SK-N-SH (cell line): ENCODE measurements at regions not wholly inside any gene's neighbourhood (a gene's known extent, or its start where the extent isn't known, plus 50 kb on each side); places are given as distances from the start of the nearest gene placed in this dataset.

Experiments
- CTCF ChIA-PET: fragments of 300-600, 350-600 bp; formaldehyde crosslinking; extraction: SDS; loops from one replicate; lab custom pipeline; 2021; lab: Yijun Ruan, JAX
- POLR2A ChIA-PET: fragments of 350-600 bp; sonication (Branson Sonifier 250); formaldehyde crosslinking; extraction: SDS; loops from one replicate; lab custom pipeline; 2020; ENCODE audit warnings: antibody characterized with exemption, inconsistent platforms; lab: Yijun Ruan, JAX
- DNase-seq: peaks from one replicate; pipeline ENCODE4 v3.0.0; 2012
- H2AFZ ChIP-seq: fragments of 200-600 bp; sonication (generic); 2 replicates; pipeline ENCODE4 v1.8.1; 2016; ENCODE audit warnings: antibody characterized with exemption, mild to moderate bottlenecking, low read depth
- H3F3A ChIP-seq: fragments of 200-600 bp; sonication (generic); replicated peaks from 2 replicates; pipeline ENCODE3; 2016; ENCODE audit warnings: antibody characterized with exemption, mild to moderate bottlenecking; ENCODE audit not compliant: insufficient read depth
- H3K27ac ChIP-seq, 2 experiments: fragments of 200-500 bp in 1 of 2; fragments of 200-600 bp in 1 of 2; sonication (Bioruptor generic) in 1 of 2; sonication (generic), shearing (Covaris generic) in 1 of 2; 2 replicates each; pipeline versions ENCODE4 v1.5.1 to v1.6.1; 2014 to 2016; ENCODE audit warnings: low read depth in 2 of 2, inconsistent platforms in 1 of 2, low read length in 1 of 2, mild to moderate bottlenecking in 1 of 2, mixed read lengths in 1 of 2
- H3K27me3 ChIP-seq: fragments of 200-600 bp; sonication (generic), shearing (Covaris generic); 2 replicates; pipeline ENCODE4 v1.6.1; 2016; ENCODE audit warnings: mixed run types; ENCODE audit not compliant: insufficient read depth
- H3K36me3 ChIP-seq, 2 experiments: fragments of 200-500 bp in 1 of 2; fragments of 200-600 bp in 1 of 2; sonication (Bioruptor generic) in 1 of 2; sonication (generic) in 1 of 2; replicated peaks in 1 of 2; 2 replicates each; pipeline versions ENCODE3 to v1.5.1; 2014 to 2016; ENCODE audit warnings: low read length in 1 of 2, mild to moderate bottlenecking in 1 of 2; ENCODE audit not compliant: insufficient read depth in 2 of 2, control insufficient read depth in 1 of 2
- H3K4me1 ChIP-seq, 2 experiments: fragments of 200-500 bp in 1 of 2; fragments of 200-600 bp in 1 of 2; sonication (Bioruptor generic) in 1 of 2; sonication (generic), shearing (Covaris generic) in 1 of 2; 2 replicates each; pipeline versions ENCODE4 v1.5.1 to v1.6.1; 2014 to 2016; ENCODE audit warnings: low read depth in 1 of 2, low read length in 1 of 2, mixed run types in 1 of 2; ENCODE audit not compliant: insufficient read depth in 2 of 2, control insufficient read depth in 1 of 2
- H3K4me2 ChIP-seq: fragments of 200-600 bp; sonication (generic), shearing (Covaris generic); 2 replicates; pipeline ENCODE4 v1.6.1; 2017; ENCODE audit warnings: mixed run types
- H3K4me3 ChIP-seq, 2 experiments: fragments of 200-500 bp in 1 of 2; fragments of 200-600 bp in 1 of 2; sonication (Bioruptor generic) in 1 of 2; sonication (generic), shearing (Covaris generic) in 1 of 2; 2 replicates each; pipeline versions ENCODE4 v1.5.1 to v1.8.1; 2014 to 2016; ENCODE audit warnings: low read depth in 2 of 2, inconsistent platforms in 1 of 2, low read length in 1 of 2, mild to moderate bottlenecking in 1 of 2, mixed read lengths in 1 of 2, moderate library complexity in 1 of 2
- H3K79me2 ChIP-seq: fragments of 200-600 bp; sonication (generic); 2 replicates; pipeline ENCODE4 v1.8.1; 2017; ENCODE audit warnings: mild to moderate bottlenecking; ENCODE audit not compliant: insufficient read depth
- H3K9ac ChIP-seq: fragments of 200-600 bp; sonication (generic); 2 replicates; pipeline ENCODE4 v1.6.1; 2017; ENCODE audit warnings: mixed run types
- H3K9me2 ChIP-seq: fragments of 200-600 bp; sonication (generic); 2 replicates; pipeline ENCODE4 v1.6.1; 2017; ENCODE audit warnings: mixed run types
- H3K9me3 ChIP-seq: fragments of 200-600 bp; sonication (generic); 2 replicates; pipeline ENCODE4 v1.6.1; 2017; ENCODE audit warnings: mixed run types, mild to moderate bottlenecking, moderate library complexity
- H4K20me1 ChIP-seq: fragments of 200-600 bp; sonication (generic); 2 replicates; pipeline ENCODE4 v1.6.1; 2017; ENCODE audit warnings: mild to moderate bottlenecking, mixed run types; ENCODE audit not compliant: insufficient read depth
- ELF1 ChIP-seq: IDR thresholded peaks from 2 replicates; pipeline ENCODE4 v1.4.0; 2012
- FOSL2 ChIP-seq: IDR thresholded peaks from 2 replicates; pipeline ENCODE4 v1.4.0; 2012; ENCODE audit warnings: low read depth, mild to moderate bottlenecking, moderate library complexity, borderline replicate concordance
- FOXJ3 ChIP-seq: sonication (generic); formaldehyde crosslinking; IDR thresholded peaks from 2 replicates; pipeline ENCODE4 v1.5.1; 2020; ENCODE audit warnings: mild to moderate bottlenecking, missing genetic modification reagents
- FOXM1 ChIP-seq: IDR thresholded peaks from 2 replicates; pipeline ENCODE4 v1.4.0; 2012; ENCODE audit warnings: low read depth, mild to moderate bottlenecking
- GATA2 ChIP-seq: sonication (generic); formaldehyde crosslinking; IDR thresholded peaks from 2 replicates; pipeline ENCODE4 v1.5.0; 2020; ENCODE audit warnings: mild to moderate bottlenecking, missing genetic modification reagents
- JUND ChIP-seq: IDR thresholded peaks from 2 replicates; pipeline ENCODE4 v1.4.0; 2012
- MAX ChIP-seq: IDR thresholded peaks from 2 replicates; pipeline ENCODE4 v1.4.0; 2012; ENCODE audit warnings: low read depth
- NFIC ChIP-seq: IDR thresholded peaks from 2 replicates; pipeline ENCODE4 v1.4.0; 2012; ENCODE audit warnings: borderline replicate concordance
- NRF1 ChIP-seq: IDR thresholded peaks from 2 replicates; pipeline ENCODE4 v1.6.1; 2012; ENCODE audit warnings: low read depth, mild to moderate bottlenecking, low read length
- PBX3 ChIP-seq: IDR thresholded peaks from 2 replicates; pipeline ENCODE4; 2012
- POLR2AphosphoS5 ChIP-seq: IDR thresholded peaks from 2 replicates; pipeline ENCODE4 v1.6.1; 2012; ENCODE audit warnings: low read depth, low read length
- RAD21 ChIP-seq: IDR thresholded peaks from 2 replicates; pipeline ENCODE4 v1.6.1; 2012; ENCODE audit warnings: mild to moderate bottlenecking, low read length
- RCOR1 ChIP-seq: fragments of 150-350 bp; IDR thresholded peaks from 2 replicates; pipeline ENCODE4 v1.6.1; 2017; ENCODE audit warnings: antibody characterized with exemption, low read length
- REST ChIP-seq: IDR thresholded peaks from 2 replicates; pipeline ENCODE4 v1.6.1; 2012; ENCODE audit warnings: mild to moderate bottlenecking, low read depth, low read length, moderate library complexity
- RFX5 ChIP-seq: IDR thresholded peaks from 2 replicates; pipeline ENCODE4 v1.6.1; 2012; ENCODE audit warnings: mild to moderate bottlenecking, improper control_type of control experiment, low read length
- RXRA ChIP-seq: IDR thresholded peaks from 2 replicates; pipeline ENCODE4 v1.4.0; 2012; ENCODE audit warnings: low read depth, mild to moderate bottlenecking, borderline replicate concordance
- TAF1 ChIP-seq: IDR thresholded peaks from 2 replicates; pipeline ENCODE4 v1.6.1; 2012; ENCODE audit warnings: low read depth, mild to moderate bottlenecking, low read length, moderate library complexity, borderline replicate concordance
- YY1 ChIP-seq: IDR thresholded peaks from 2 replicates; pipeline ENCODE4 v1.4.0; 2012; ENCODE audit warnings: low read depth, mild to moderate bottlenecking
- WGBS: methylation state at CpG from one replicate; pipeline ENCODE4 v1.1.6; 2017; ENCODE audit warnings: low lambda C conversion rate; 5-methylcytosine and 5-hydroxymethylcytosine counted together
- TF ChIP-seq, protein P1 (sequence below): IDR thresholded peaks from 2 replicates; pipeline ENCODE4 v1.4.0; 2012; ENCODE audit warnings: low read depth, borderline replicate concordance
- TF ChIP-seq, protein P2 (sequence below): fragments of 150-350 bp; IDR thresholded peaks from 2 replicates; pipeline ENCODE4 v1.6.1; 2016; ENCODE audit warnings: mild to moderate bottlenecking, low read depth, low read length

DNA sequence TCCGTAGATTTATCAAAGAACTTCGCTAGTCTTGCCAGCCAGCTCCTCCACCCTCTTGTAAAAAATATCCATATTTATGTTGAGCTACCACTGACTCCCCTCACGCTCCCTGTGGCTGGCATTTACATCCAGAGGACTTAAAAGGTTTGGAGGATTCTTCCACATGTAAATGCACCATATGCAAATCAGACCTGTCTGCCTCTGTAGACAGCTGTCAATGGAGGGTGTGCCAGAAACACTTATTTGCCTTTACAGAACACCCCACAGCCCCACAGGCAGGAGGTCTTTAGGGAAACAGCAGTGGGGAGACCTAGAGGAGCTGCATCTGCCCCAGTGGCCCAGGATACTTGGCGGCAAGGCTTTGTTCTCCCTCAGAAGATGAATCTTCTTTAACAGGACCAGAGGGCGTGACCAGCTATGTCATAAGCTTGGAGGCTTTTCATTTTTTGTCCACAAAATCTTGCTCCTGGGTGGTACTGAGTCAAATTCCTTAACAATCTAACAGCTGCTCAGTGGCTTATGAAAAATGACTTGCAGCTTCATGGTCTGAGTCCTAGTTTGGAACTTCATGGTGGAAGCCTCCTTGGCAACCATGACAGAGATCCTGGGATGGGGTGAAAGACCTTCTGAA, 535.8 kb downstream of the EBF1 start:
- Histone ChIP-seq H3K4me1 (no peaks in the 10 kb centered on the region), H3K27me3 (no peaks in the 10 kb centered on the region), H4K20me1 (no peaks in the 10 kb centered on the region), H3K9me3 (no peaks in the 10 kb centered on the region), H3K79me2 (no peaks in the 10 kb centered on the region), H3K36me3 (no peaks in the 10 kb centered on the region), H3K4me3 (no peak overlapping the region), H3K9ac (no peak overlapping the region), H2AFZ (no peak overlapping the region), H3F3A (no peaks in the 10 kb centered on the region), H3K9me2 (no peaks in the 10 kb centered on the region), H3K27ac (no peak overlapping the region), H3K4me2 (no peak overlapping the region)
- TF ChIP-seq FOSL2 = no peak
- no peak for TF ChIP-seq FOXM1
- no peak for TF ChIP-seq TAF1
- no peak for TF ChIP-seq REST
- no peak for TF ChIP-seq YY1
- no peak for TF ChIP-seq NFIC
- no peak for TF ChIP-seq JUND
- TF ChIP-seq, protein P1, sequence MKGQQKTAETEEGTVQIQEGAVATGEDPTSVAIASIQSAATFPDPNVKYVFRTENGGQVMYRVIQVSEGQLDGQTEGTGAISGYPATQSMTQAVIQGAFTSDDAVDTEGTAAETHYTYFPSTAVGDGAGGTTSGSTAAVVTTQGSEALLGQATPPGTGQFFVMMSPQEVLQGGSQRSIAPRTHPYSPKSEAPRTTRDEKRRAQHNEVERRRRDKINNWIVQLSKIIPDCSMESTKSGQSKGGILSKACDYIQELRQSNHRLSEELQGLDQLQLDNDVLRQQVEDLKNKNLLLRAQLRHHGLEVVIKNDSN = no peak
- TF ChIP-seq NRF1 = no peak
- no peak for TF ChIP-seq RXRA
- no peak for TF ChIP-seq RFX5
- TF ChIP-seq POLR2AphosphoS5 = no peak
- TF ChIP-seq GATA2 (CRISPR knock-in tag) = no peak
- TF ChIP-seq MAX = no peak
- no peak for TF ChIP-seq RAD21
- TF ChIP-seq, protein P2, sequence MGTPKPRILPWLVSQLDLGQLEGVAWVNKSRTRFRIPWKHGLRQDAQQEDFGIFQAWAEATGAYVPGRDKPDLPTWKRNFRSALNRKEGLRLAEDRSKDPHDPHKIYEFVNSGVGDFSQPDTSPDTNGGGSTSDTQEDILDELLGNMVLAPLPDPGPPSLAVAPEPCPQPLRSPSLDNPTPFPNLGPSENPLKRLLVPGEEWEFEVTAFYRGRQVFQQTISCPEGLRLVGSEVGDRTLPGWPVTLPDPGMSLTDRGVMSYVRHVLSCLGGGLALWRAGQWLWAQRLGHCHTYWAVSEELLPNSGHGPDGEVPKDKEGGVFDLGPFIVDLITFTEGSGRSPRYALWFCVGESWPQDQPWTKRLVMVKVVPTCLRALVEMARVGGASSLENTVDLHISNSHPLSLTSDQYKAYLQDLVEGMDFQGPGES = no peak
- no peak for TF ChIP-seq ELF1
- TF ChIP-seq PBX3 = no peak
- TF ChIP-seq FOXJ3 (CRISPR knock-in tag) = no peak
- no peak for TF ChIP-seq RCOR1
- ChIA-PET CTCF (interaction anchor here (1.2 kb wide), 1 partner anchor 14 kb away, joined by 3 read pairs; no protein-coding TSS in a partner anchor), POLR2A (no interaction called here)
- 37% methylated on average over 5 of the region's 5 CpGs for WGBS
- no peak for DNase-seq
